ENCODE measurements at regions not wholly inside any gene's neighbourhood (a gene's known extent, or its start where the extent isn't known, plus 50 kb on each side); places are given as distances from the start of the nearest gene placed in this dataset.

DNA sequence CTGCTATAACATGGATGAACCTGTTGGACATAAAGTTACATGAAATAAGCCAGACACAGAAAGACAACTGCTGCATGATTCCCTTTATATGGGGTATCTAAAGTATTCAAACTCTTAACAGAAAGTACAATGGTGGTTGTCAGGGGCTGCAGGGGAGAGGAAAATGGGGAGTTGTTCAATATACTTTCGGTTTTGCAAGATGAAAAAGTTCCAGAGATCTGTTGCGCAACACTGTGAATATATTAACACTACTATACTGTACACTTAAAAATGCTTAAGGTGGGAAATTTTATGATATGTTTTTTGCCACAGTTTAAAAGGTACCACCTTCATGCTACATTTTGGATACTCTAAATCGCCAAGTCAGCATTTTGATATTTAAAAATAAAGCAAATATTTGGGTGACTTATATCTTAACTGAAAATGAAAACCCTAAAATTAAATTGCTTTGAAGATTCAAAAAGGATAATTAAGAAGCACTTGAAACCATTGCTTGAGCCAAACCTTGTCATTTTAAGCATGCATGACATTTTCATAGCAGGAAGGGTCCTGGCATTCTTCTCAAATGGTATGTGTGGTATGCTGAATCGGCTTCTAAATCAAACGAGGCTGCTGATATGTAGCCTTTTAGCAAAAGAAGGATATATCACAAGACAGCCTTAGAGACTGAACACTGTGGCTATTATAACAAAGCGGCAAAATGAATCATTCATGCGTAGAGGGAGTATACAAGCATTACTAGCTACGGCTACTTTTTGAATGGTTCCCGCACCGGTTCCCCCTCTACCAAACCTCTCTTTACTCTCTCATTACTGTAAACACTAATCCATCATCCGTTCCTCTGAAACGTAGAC lies 607.1 kb upstream of the DIPK2B start:
- H3K36me3 ChIP-seq: no peaks in the 10 kb centered on the region
- 66% methylated on average over 12 of the region's 12 CpGs for WGBS (ENCODE audit: insufficient coverage, low coverage, low lambda C conversion rate, missing lambda C conversion rate)
- H3K4me3 ChIP-seq: no peak overlapping the region
- no peaks in the 10 kb centered on the region for H3K27me3 ChIP-seq
- no peak for ATAC-seq
- TF ChIP-seq, protein P1, sequence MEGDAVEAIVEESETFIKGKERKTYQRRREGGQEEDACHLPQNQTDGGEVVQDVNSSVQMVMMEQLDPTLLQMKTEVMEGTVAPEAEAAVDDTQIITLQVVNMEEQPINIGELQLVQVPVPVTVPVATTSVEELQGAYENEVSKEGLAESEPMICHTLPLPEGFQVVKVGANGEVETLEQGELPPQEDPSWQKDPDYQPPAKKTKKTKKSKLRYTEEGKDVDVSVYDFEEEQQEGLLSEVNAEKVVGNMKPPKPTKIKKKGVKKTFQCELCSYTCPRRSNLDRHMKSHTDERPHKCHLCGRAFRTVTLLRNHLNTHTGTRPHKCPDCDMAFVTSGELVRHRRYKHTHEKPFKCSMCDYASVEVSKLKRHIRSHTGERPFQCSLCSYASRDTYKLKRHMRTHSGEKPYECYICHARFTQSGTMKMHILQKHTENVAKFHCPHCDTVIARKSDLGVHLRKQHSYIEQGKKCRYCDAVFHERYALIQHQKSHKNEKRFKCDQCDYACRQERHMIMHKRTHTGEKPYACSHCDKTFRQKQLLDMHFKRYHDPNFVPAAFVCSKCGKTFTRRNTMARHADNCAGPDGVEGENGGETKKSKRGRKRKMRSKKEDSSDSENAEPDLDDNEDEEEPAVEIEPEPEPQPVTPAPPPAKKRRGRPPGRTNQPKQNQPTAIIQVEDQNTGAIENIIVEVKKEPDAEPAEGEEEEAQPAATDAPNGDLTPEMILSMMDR (IDR thresholded peaks at IDR 0.05): no peak
- no peak for TF ChIP-seq POLR2A (IDR thresholded peaks at IDR 0.05)
- no peaks in the 10 kb centered on the region for H3K4me1 ChIP-seq
- intact Hi-C loops (cut with DNase I): no loop called here
- no peaks in the 10 kb centered on the region for H3K9me3 ChIP-seq
- no peak for DNase-seq
- H3K27ac ChIP-seq: no peak overlapping the region

DNA sequence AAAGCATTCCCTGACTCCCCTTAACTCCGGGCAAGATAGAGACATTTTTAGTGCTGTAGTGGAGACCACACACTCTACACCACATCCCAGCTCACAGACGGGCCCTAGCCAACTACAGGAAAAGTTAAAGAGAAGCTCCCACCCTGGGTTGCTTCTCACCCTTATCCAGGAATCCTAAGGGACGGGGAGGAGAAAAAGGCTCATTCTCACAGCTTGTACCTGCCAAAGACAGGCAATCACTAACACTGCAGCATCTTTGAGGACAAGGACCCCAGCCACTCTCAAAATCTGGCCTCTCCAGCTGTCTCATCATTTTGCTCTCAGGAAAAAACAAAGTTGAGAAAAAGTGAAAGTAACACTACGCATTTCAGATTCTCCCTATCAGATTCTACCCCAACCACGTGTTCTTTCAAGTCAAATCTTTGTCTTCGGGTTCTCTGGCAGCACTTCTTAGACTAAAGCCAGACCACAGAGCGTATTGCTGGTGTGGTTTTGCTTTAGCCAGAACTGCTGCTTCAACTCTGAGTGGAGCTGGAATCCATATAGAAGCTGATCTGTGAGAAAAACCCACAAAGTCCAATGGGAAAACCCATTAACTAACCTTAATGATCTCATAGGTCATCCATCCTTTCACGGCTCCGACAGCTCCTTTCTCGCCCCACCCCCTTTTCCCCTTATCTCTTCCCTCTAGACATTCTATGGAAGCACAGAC lies 605.9 kb upstream of the DIPK2B start:
- Histone ChIP-seq H3K4me3 (no peak overlapping the region), H3K9me3 (no peaks in the 10 kb centered on the region), H3K27ac (no peak overlapping the region), H3K4me1 (no peaks in the 10 kb centered on the region), H3K36me3 (no peaks in the 10 kb centered on the region), H3K27me3 (no peaks in the 10 kb centered on the region)
- WGBS (ENCODE audit: insufficient coverage, low coverage, low lambda C conversion rate, missing lambda C conversion rate): 44% methylated on average over 9 of the region's 10 CpGs
- ATAC-seq (no peak), DNase-seq (no peak)
- intact Hi-C loops (cut with DNase I): no loop called here
- TF ChIP-seq, protein P1 (IDR thresholded peaks at IDR 0.05): no peak
- TF ChIP-seq POLR2A (IDR thresholded peaks at IDR 0.05): no peak

GRCh38 chrX:45804276-45804675 lies 603.6 kb upstream of the DIPK2B start:
- WGBS (ENCODE audit: insufficient coverage, low coverage, low lambda C conversion rate, missing lambda C conversion rate): 53% methylated on average over 2 of the region's 3 CpGs
- TF ChIP-seq, protein P1 (IDR thresholded peaks at IDR 0.05): no peak
- Histone ChIP-seq H3K4me3 (no peak overlapping the region), H3K27ac (no peak overlapping the region), H3K27me3 (no peaks in the 10 kb centered on the region), H3K4me1 (no peaks in the 10 kb centered on the region), H3K36me3 (no peaks in the 10 kb centered on the region), H3K9me3 (no peaks in the 10 kb centered on the region)
- DNase-seq: no peak
- no peak for ATAC-seq
- intact Hi-C loops (cut with DNase I): no loop called here

DNA sequence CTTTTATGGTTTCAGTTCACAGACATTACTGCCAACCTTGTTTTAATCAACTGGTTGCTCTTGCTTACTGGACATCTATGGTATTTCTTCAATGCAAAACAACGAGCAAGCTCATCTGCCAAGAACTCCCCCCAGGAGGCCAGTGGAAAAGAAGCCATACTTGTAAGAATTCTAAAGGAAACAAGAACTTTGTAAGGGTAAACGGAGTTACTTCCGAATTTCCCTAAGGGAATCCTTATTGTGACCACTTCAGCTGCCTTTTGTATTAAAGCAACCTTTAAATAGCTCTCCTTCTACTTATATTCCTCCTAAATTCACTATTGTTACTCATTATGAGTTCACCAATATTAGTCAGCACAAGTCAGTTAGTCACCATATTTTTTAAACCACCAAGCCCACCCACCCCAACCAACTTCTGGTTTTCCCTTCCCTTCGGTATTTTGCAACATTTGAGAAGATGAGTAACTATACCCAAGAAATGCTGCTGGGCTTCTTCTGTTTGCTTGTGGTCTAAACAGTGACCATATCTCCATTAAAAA lies 602.8 kb upstream of the DIPK2B start:
- Histone ChIP-seq H3K4me1 (no peaks in the 10 kb centered on the region), H3K27me3 (no peaks in the 10 kb centered on the region), H3K36me3 (no peaks in the 10 kb centered on the region), H3K4me3 (no peak overlapping the region), H3K27ac (no peak overlapping the region), H3K9me3 (no peaks in the 10 kb centered on the region)
- 35% methylated on average over 4 of the region's 4 CpGs for WGBS (ENCODE audit: insufficient coverage, low coverage, low lambda C conversion rate, missing lambda C conversion rate)
- no peak for ATAC-seq
- TF ChIP-seq POLR2A (IDR thresholded peaks at IDR 0.05): no peak
- TF ChIP-seq, protein P1 (IDR thresholded peaks at IDR 0.05): no peak
- no peak for DNase-seq
- intact Hi-C loops (cut with DNase I): no loop called here
